ENCODE measurements at regions not wholly inside any gene's neighbourhood (a gene's known extent, or its start where the extent isn't known, plus 50 kb on each side); places are given as distances from the start of the nearest gene placed in this dataset.

DNA sequence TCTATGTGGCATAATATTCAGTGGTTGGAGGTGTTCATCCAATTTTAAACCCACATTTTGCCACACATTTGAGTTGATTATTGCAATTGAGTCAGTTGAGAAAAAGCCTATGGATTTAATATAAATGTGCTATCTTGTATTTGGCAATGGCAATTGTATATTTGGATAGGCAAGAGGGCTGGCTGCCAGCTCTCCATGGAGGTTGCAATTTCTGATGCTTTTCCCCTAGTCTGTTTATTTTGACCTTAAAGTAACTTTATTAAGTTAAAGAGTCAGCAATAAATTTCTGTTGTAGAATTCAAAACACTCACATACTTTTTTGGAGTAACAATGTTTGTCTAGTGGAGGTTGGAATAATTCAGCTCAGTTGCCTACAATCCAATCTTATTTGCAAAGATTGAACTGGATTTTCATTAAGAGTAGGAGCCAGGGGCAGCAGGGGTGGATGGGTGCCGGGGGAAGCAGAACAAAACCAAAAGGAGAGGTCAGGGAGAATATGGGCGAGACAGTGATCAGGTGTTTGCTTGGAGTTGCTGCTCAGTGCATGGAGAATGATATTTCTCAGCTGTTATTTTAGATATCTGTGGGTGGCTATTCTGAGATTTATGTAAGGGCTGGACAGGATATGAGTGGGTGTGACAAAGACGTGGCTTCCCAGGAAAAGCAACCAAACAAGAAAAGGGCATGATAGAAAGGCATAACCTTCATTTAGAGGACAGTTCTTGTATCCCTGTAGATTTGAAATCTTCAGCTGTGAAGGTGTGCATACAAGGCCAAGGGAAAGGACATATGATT is 163.0 kb downstream of the HDGFL1 start:
- TF ChIP-seq, protein P1, sequence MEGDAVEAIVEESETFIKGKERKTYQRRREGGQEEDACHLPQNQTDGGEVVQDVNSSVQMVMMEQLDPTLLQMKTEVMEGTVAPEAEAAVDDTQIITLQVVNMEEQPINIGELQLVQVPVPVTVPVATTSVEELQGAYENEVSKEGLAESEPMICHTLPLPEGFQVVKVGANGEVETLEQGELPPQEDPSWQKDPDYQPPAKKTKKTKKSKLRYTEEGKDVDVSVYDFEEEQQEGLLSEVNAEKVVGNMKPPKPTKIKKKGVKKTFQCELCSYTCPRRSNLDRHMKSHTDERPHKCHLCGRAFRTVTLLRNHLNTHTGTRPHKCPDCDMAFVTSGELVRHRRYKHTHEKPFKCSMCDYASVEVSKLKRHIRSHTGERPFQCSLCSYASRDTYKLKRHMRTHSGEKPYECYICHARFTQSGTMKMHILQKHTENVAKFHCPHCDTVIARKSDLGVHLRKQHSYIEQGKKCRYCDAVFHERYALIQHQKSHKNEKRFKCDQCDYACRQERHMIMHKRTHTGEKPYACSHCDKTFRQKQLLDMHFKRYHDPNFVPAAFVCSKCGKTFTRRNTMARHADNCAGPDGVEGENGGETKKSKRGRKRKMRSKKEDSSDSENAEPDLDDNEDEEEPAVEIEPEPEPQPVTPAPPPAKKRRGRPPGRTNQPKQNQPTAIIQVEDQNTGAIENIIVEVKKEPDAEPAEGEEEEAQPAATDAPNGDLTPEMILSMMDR (IDR thresholded peaks at IDR 0.05; ENCODE audit: insufficient read depth, low read depth, low read length): no peak
- peak; percentile 20 for DNase-seq (ENCODE audit: low read depth)

DNA sequence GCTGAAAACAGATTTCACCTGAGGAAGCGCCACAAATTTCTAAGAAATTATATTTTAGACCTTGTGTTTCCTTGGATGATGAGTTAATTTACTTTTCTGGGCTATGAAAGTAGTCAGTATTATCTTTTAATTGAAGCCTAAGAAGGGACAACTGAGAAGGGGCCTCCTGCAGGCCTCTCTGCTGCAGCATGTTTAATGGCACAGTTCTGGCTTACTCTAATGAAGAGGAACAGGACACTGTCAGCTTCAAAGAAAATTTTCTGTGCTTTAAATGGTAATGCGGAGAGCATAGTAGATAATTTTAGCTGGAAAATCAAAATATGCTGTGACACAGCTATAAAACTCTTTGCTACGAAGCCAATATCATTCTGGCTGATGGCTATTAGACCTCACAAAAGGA is 167.4 kb downstream of the HDGFL1 start:
- no peak overlapping the region for H3K4me3 ChIP-seq (ENCODE audit: low read depth, low read length)
- TF ChIP-seq, protein P1 (IDR thresholded peaks at IDR 0.05; ENCODE audit: insufficient read depth, low read depth, low read length): no peak
- DNase-seq (ENCODE audit: low read depth): no peak

More for the DNA sequence above, 163.0 kb downstream of the HDGFL1 start:
- H3K4me3 ChIP-seq (ENCODE audit: low read depth, low read length): no peak overlapping the region

DNA sequence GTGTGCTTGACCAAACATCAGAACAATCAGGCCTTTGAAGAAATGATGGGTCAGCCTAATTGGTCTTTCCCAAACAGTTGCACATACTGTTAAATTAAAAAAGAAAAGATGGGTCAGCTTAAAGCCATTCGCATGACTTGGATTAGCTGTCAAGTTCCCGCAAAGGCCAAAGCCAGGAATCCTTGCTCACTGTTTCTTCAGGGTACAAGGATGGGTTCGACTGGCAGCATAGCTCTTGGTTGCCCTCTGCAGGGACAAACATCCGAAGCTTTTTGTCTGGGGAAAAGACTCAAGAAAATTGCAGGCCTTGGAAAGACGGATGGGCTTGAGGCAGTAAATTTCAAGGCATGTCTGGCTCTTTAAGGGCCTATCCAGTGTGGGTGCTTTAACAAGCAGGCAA is 168.0 kb downstream of the HDGFL1 start:
- no peak overlapping the region for H3K4me3 ChIP-seq (ENCODE audit: low read depth, low read length)
- DNase-seq (ENCODE audit: low read depth): peak; percentile 52
- TF ChIP-seq, protein P1 (IDR thresholded peaks at IDR 0.05; ENCODE audit: insufficient read depth, low read depth, low read length): peak; percentile 61

DNA sequence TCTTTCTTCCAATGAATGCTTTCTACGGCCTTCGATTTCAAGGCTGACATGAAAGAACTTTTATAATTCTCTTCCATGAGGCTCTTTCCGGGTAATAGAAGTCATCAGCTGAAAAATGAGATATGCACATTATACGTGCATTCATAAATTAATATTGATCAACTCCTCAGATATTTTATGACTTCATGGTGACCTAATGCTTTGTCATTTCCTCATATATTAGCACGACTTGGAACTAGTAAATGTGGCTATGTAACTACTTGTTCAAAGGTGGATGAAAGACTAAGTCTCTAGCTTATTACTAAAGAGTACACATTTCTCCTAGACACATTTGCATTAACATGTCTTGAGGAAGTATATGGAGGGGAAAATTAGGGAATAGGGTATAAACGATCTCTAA is 168.8 kb downstream of the HDGFL1 start:
- H3K4me3 ChIP-seq (ENCODE audit: low read depth, low read length): no peak overlapping the region
- no peak for DNase-seq (ENCODE audit: low read depth)
- TF ChIP-seq, protein P1 (IDR thresholded peaks at IDR 0.05; ENCODE audit: insufficient read depth, low read depth, low read length): no peak

DNA sequence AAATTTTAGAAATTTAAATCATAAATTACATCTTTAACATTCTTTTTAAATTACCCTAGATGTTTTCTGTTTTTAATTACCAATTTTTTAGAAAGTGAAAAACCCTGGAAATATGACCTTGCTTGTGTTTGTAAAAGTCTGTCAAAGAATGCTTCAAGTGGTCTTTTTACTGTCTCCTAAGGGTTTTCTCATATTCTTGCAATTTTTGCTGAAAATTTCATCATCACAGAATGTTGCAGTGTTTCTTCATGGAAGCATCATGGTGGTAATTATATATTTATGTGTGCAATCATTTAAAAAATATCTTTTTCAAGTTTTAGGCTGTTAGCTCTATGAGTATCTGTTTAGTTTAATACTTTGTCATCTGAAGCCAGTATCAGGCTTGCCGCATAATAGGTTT is 178.2 kb downstream of the HDGFL1 start:
- no peak for DNase-seq (ENCODE audit: low read depth)
- H3K4me3 ChIP-seq (ENCODE audit: low read depth, low read length): no peak overlapping the region
- TF ChIP-seq, protein P1 (IDR thresholded peaks at IDR 0.05; ENCODE audit: insufficient read depth, low read depth, low read length): no peak

DNA sequence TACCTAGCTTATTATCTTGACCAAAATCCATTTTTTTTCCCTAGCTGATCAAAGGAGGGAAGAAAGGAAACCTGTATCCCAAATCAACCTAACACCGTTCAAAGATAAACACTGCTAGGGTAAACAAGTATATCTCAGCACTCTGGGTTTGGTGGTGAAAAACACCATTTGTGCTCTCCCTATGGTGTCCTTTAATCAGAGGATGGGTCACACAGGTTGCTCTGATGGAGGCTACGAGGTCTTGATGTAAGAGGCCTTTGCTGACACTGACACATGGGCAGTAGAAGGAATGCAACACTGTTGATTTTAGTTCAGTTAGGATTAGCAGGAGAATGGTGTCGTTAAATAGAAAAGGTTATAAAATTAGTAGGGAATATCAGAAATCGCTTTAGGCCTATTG is 179.3 kb downstream of the HDGFL1 start:
- TF ChIP-seq, protein P1 (IDR thresholded peaks at IDR 0.05; ENCODE audit: insufficient read depth, low read depth, low read length): no peak
- H3K4me3 ChIP-seq (ENCODE audit: low read depth, low read length): no peak overlapping the region
- no peak for DNase-seq (ENCODE audit: low read depth)

DNA sequence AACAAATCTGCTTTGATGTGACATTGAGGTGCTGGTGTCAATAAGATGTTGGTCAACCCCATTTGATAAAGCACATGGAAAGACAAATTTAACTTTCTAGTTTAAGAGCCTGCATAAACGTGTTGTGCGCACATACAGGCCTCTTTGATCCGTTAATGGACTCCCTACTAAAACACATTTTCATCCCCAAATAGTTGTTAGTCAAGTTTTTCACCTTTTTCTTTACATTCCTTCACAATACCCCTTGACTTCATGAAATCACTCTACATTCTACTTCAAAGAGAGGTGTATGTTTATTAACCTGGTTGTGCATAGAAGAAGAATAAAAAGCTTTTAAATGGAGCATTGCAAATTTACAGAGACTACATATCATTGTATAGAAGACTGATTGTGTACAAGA is 180.3 kb downstream of the HDGFL1 start:
- no peak for DNase-seq (ENCODE audit: low read depth)
- TF ChIP-seq, protein P1 (IDR thresholded peaks at IDR 0.05; ENCODE audit: insufficient read depth, low read depth, low read length): no peak
- no peak overlapping the region for H3K4me3 ChIP-seq (ENCODE audit: low read depth, low read length)

Measured in fibroblast of villous mesenchyme (primary cell).